DND-41 (cell line): ENCODE measurements at regions not wholly inside any gene's neighbourhood (a gene's known extent, or its start where the extent isn't known, plus 50 kb on each side); places are given as distances from the start of the nearest gene placed in this dataset.

Experiments
- CTCF ChIP-seq: IDR thresholded peaks from 2 replicates; pipeline ENCODE4 v1.5.1; 2012; ENCODE audit warnings: borderline replicate concordance, low read length, moderate library complexity, mild to moderate bottlenecking; ENCODE audit not compliant: poor library complexity, severe bottlenecking; ENCODE audit errors: extremely low read depth
- EZH2 ChIP-seq: IDR thresholded peaks from 3 replicates; pipeline ENCODE4 v1.6.1; 2012; ENCODE audit warnings: borderline replicate concordance, low read depth, mild to moderate bottlenecking, moderate library complexity, low read length, inconsistent platforms; ENCODE audit not compliant: severe bottlenecking

- TF ChIP-seq CTCF (no peak), EZH2 (no peak)
Observed at GRCh38 chr6:156319707-156320106, 457.5 kb upstream of the ARID1B start.
